Hematopoietic multipotent progenitor cell (in vitro differentiated cells): ENCODE measurements at regions not wholly inside any gene's neighbourhood (a gene's known extent, or its start where the extent isn't known, plus 50 kb on each side); places are given as distances from the start of the nearest gene placed in this dataset.
"Not testable (repeated sequence)": the region's sequence is repeated elsewhere in the genome, so short reads cannot be mapped to it uniquely, and the experiment has no call there.

Source experiments
- DNase-seq, 3 donors: peaks; one replicate each; pipeline ENCODE4 v3.0.0-alpha.2; 2011 to 2015; ENCODE audit warnings: low read depth in 2 of 3, low spot score in 2 of 3

DNA sequence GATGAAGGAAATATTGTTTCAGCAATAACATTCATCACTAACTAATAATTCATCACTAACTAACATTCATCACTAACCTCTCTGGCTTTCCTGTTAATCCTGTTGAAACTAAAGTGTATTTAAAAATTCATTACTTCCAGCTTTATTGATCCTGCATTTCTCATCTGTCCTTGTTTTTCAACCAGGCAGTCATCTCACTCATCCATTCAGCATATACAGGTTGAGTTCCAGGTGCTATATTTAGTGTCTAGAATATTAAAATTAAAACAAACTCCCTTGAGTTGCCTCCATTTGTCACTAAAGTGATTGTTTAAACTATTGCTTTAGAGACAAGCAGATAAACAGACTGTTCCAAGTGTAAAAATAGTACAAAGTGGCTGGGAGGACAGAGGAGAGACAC is 58.1 kb downstream of the ATXN7L3B start:
- no peak for DNase-seq

DNA sequence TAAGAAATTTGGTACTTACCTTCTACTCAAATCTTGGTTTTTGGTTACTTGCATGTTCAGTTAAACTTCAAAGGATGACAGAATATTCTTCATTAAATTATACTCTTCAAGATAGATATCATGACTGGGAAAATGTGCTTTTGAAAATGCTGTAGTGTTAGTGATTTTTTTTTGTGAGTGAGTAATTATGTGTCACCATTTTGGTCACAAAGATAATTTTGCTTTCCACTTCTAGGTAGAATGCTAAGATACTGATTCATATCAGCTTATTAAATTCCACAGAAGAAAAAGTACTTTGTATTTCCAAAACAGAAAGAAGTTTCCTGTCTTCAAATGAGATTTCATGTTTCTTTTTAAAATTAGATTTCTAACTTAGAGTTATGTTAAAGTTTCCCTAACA is 61.2 kb downstream of the ATXN7L3B start:
- DNase-seq: no peak

DNA sequence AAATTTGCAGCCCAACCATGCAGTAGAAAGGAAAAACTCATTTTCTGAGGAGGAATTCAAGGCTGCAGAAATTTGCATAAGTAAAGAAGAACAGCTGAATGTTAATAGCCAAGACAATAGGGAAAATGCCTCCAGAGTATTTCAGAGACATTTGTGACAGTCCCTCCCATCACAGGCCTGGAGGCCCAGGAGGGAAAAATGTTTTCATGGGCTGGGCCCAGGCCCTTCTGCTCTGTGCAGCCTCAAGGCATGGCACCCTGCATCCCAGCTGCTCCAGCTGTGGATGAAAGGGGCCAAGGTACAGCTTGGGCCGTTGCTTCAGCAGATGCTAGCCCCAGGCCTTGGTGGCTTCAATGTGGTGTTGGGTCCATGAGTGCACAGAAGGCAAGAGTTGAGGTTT is 62.3 kb downstream of the ATXN7L3B start:
- no peak for DNase-seq

DNA sequence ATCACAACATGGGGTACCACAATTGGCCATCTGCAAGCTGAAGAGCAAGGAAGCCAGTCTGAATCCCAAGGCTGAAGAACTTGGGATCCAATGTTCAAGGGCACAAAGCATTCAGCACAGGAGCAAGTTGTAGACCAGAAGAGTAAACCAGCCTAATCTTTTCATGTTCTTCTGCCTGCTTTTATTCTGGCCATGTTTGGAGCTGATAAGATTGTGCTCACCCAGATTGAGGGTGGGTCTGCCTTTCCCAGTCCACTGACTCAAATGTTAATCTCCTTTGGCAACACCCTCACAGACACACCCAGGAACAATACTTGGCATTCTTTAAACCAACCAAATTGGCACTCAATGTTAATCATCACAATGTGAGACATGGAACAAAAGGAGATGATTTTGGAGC is 63.2 kb downstream of the ATXN7L3B start:
- DNase-seq: not testable (repeated sequence)

DNA sequence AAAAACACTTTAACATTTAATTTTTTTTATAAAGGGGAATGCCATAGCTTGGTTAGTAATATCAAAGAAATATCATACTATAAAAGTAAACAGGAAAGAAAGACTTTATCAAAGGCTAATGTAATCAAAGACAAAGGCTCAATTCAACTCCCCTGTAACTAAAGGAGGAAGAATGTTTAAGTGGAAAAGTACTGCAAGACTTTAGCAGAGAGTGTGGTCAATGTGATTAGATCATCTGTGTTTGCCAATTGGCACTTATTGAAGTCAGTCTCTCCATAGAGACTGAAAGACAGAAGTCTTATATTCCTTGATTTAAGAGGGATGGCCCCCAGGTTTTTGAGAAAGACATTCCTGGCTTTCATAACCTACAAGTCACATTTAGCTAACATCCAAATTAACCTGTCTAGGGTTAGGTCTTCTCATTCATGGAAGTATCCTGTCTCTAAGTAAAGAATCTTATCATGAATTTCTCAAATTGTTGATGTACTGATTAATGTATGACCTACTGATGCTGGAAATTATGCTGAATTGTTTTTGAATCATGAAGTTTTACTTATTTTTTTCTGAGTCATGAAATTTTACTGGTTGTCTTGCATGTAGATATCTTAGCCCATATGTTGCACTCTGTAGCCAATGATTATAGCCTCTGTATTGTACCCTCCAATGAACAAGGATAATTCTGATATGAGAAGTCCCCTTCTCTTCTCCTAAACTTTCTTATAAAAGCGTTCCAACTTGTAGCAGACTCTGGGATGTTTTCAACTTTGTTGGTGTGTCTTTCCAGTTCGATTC is 65.4 kb downstream of the ATXN7L3B start:
- no peak for DNase-seq

DNA sequence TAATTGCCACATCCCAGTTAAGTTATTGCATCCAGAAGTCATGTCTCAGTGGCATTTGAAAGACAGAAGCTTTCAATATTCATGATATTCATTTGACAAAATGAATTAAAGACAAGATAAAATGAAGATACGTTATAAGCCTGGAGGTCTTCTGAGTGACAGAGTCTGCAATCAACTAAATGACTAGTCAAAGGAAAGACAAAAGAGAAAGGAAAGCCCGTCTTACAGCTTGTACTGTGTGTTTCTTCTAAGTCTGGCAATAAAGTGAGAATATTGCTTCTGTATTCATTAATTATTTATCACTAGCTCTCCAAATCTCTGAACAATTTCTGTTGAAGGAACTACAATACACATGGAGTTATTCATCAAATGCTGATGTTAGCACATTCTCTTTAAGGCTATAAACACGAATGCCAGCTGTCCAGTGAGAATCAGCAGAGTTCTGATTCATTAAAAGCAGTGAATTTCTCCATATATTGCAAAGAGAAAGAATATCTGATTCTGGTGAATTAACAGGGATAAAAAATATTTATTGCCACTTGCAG is 70.7 kb downstream of the ATXN7L3B start:
- no peak for DNase-seq

DNA sequence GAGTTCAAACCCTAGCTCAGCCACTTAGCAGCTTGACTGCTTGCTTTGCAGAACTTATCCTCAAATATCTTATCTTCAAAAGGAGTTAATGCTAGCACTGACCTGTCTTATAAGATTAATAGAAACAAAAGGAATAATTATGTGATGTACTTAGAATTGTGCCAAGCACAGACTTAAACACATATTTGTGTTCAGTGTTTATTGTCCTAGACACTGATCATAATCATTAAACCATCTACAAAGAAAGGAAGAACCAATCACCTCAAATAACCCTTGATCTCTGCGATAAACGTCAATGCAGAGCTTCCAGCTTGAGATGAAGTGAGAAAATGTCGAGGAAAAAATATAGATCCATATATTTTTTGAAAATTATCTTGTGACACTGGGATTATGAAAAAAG is 73.1 kb downstream of the ATXN7L3B start:
- DNase-seq: no peak

DNA sequence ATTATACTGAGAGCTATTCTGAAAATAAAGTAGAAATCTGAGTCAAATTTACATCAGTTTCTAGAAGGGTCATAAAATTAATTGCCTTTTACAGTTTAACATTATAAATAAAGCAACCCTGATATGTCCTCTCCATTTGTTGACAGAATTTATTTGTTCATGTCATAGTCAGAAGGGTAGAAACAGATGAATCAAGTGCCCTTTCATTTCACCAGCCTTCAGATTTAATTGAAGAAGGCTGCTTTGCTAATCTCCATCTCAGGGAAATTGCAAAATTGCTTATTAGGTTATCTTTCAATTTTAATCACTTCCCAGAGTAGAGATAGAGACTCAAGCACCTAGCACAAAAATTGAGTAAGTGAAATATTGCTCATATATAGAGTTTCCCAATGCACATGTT is 76.8 kb downstream of the ATXN7L3B start:
- DNase-seq: no peak

DNA sequence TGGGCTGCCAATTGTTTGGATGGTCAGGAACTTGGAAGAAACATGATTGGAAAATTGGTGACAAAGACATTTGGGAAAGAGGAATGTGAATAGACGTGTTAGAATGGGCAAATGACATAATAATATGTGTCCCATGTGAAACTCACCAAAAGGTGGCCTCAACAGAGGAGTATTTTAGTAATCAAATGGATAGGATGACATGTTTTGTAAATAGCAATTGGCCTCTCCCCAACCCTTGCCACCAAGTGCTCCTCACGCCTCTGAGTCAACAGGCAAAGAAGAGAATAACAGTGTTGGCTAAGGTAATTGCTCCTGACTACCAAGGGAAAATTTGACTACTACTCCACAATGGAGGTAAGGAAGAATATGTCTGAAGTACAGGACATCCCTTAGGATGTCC is 81.4 kb downstream of the ATXN7L3B start:
- no peak for DNase-seq

DNA sequence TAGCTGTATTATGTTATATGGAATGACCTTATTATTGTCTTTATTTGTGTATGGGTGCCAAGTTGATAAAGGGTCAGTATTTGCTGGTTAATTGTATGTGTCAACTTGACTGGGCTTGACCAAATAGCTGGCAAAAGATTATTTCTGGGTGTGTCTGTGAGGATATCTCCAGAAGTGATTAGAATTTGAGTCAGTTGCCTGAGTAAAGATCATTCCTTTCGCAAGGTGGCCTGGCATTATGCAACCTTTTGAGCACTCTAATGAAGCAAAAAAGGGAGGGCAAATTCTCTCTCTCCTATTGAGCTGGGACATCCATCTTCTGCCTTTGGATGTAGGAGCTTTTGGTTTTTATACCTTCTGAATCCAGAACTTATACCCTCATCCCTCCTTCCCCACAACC is 82.2 kb downstream of the ATXN7L3B start:
- no peak for DNase-seq

DNA sequence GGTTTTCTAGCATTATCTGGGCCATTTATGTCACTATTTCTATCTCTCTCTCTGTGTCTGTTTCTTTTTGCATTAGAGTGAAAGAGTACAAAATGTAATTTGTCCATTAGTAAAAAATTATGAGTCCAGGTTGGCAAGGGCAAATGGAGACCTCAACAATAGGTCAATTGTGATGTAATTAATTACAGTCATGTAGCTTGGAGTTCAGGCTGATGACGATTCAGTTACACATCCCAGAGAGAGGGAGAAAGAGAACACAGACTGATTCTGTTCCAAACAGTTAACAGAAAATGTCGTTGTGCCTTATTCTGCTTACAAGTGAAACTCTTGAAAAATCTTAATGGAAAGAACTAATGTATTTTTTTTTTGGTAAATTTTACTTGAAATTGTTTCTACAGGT is 83.3 kb downstream of the ATXN7L3B start:
- no peak for DNase-seq

DNA sequence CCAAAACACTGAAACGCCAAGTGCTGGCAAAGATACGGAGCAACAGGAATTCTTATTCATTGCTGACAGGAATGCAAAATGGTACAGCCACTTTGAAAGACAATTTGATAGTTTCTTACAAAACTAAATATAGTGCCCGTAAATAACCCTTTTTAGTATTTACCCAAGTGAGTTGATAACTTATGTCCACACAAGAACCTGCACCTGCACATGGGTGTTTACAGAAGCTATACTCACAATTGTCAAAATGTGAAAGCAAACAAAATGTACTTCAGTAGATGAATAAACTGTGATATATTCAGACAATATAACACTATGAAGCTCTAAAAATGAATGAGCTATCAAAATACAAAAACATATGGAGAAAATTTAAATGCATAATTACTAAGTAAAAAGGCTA is 86.6 kb downstream of the ATXN7L3B start:
- DNase-seq: no peak

DNA sequence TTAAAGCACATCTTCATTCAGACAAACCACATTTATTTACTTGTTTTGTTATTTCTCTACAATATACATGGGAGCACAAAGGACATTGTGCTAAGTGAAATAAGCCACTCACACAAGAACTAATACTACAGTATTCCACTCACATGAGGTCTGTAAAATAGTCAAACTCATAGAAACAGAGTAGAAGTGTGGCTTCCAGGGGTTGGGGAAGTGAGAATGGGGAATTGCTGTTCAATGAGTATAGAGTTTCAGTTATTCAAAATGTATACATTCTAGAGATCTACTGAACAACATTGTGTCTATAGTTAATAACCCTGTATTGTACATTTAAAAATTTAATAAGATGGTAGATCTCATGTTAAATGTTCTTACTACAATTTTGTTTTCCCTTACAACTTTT is 88.8 kb downstream of the ATXN7L3B start:
- DNase-seq: no peak

DNA sequence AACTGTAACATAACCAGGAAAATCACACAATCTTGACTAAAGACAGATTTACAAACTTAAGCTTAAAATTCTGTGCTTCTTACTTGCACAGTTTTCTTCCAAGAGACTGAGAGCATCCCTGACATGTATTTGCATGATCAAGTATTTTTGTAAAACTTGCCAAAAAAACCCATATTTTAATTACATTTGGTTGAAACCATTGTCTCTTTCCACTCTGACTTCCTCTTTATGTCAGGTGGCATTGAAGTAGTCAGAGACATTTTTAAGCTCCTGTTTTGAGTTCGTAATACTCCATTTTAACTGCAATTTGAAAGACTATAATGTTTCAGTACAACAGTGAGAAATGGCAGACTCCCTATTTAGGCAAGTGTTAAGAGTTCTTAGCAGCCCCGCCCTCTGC is 103.6 kb downstream of the ATXN7L3B start:
- no peak for DNase-seq

DNA sequence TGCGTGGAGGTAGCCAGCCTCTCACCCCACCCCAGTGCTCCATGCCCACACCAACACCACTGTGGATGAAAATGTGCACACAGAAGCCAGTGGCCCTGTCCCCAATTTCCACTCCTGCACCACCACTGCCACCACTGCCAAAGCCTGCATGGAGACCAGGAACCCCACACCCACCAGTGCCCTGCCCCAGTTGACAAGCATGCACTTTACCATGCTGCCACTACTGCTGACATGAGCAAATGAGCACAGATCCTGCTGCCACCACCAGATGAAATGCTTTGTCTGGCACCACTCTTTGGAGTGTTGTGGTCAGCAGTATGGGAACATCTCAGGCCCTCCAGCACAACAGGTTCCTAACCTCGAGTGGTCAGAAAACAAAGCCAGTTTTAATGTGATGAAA is 104.1 kb downstream of the ATXN7L3B start:
- DNase-seq: no peak

DNA sequence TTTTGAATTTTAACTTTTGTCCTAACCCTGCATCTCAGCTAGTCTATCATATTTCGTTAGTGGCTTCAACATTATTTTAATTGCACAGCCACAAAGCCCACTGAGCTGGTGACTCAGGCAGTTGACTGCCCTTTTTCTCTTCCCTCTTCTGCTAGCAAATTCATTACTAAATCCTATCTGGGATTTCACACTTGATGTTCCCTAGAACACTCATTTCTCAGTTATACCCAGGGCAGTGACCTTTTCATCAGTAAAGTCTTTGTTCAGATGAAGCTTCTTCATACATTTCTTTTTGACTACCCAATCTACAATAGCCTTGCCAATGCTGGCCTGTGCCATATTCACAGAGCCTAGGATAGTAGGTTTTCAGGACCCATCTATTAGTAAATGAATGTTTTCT is 107.0 kb downstream of the ATXN7L3B start:
- no peak for DNase-seq

DNA sequence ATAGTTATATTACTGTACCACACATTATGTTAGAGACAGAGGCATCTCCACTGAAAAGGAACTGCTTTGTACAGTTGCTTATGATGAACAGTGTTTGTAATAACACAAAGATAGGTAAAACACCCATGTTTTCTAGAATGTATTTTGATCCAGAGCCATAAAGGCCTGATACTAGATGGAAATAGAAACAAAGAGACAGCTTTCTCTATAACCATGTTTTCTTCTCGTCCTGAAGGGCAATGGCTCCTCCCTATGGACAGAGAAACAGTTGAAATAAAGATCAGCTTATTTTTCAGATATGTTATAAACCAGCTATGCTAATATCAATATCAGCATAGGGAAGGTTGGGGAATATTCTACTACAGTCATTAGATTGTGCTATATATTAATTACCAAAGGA is 109.2 kb downstream of the ATXN7L3B start:
- DNase-seq: peak in 1 of 3 donors; percentile 15

DNA sequence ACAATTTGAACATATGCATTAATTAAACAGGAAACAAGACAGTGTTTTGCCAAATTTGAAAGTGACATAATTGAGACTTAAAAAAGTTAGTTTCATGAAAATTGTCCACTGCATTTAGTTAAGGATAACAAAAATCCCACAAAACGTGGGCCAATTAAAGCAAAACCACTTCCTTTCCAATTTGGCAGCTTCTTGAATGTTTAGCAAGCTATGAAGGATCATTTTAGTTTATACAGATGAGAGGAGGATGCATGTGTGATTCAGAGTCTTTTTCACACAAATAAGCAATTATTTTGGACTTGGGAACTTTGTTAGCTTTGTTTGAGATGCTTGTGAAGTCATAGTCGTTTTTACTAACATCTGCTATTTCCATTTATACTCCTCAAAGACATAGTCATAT is 109.6 kb downstream of the ATXN7L3B start:
- no peak for DNase-seq

DNA sequence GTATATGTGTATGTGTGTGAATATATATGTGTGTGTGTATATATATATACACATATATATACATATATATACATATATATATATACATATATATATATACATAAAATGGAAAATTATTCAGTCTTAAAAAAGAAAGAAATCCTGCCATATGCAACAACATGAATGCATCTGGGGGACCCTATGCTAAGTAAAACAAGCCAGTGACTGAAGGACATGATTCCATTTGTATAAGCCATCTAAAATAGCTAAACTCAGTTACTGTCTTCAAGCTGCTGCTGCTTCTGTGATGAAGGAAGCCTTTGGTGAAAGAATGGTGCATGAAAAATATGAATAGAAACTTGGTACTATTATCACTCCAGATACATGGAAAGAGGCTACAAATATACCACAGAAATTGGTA is 118.6 kb downstream of the ATXN7L3B start:
- DNase-seq: no peak

DNA sequence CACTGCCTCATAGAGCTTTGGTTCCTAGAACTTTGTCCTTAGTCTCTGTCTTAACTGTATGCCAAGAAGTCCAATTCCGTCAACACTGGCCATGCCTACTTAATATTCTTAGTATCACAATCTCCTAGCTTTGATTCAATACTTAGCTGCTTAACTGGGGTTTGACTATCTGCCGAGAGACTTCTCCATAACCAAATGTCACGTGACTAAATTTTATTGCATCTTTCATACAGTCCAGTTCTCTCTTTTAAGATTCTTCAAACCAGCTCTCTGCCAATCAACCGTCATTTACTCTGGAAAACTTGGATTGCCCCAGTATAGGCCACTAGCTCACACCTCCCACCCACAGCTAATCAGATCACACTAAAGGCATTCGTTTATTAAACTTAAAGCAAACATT is 122.8 kb downstream of the ATXN7L3B start:
- no peak for DNase-seq

DNA sequence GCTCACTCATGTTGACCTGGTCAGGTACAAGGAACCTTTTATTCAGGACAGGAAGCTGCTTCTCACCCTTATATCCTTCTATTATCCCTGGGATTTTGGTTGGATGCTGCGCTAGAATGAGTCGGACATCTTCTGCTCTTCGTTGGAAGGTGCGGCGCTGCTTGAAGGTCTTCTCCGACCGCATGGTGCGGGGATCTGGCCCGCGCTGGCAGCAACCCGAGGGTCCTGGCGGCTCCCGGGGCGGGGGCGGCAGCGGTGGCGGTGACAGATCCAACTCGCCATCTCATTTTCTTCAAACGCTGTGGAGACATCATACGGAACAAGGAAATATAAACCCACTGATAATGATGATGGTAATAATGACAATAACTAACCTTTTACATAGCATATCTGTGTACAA is 126.3 kb downstream of the ATXN7L3B start:
- no peak for DNase-seq

DNA sequence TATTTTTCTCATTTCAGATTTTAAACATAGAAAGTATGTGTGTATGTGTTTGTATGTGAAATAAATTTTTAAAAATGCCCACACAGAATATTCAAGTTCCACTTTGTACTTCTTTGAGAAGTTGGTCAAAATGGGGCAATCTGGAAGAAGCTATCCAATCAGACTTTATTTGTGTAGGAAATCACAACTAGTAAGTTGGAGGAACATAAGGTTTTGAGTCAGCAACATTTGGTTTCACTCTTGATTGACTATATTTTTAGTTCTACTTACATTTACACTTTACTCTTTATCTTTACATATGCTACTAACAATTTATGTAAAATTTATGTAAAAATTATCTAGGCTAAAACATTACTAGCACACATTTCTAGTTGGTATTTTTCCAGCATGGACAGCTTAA is 128.1 kb downstream of the ATXN7L3B start:
- no peak for DNase-seq

DNA sequence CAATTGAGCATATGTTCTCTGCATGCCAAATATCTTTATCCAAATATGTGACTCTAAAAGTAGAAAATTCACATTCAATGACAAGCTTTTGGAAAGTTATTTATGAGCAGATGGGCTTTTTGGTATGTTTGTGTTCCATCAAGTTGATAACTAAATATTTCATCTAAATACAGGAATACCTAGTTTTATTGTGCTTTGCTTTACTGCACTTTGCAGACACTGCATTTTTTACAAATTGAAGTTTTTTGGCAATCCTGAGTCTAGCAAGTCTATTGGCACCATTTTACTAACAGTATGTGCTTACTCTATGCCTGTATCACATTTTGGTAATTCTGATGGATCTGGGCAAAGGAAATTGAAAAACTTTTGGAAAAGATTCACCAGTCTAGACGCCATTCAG is 133.8 kb downstream of the ATXN7L3B start:
- no peak for DNase-seq
